Gastrocnemius medialis (tissue), 4 donors: ENCODE measurements at regions not wholly inside any gene's neighbourhood (a gene's known extent, or its start where the extent isn't known, plus 50 kb on each side); places are given as distances from the start of the nearest gene placed in this dataset.
"Not testable (repeated sequence)": the region's sequence is repeated elsewhere in the genome, so short reads cannot be mapped to it uniquely, and the experiment has no call there.

ENCODE experiments used
- POLR2A ChIP-seq, 2 donors: fragments of 450-650 bp; IDR thresholded peaks; one replicate each; pipeline ENCODE4 v1.6.1; 2017; ENCODE audit warnings: antibody characterized with exemption in 2 of 2, mild to moderate bottlenecking in 2 of 2, moderate library complexity in 2 of 2
- TF ChIP-seq, protein P1 (sequence below), 5 experiments: fragments of 450-650 bp in 3 of 5; fragments of 200-600 bp in 2 of 5; sonication (generic) in 2 of 5; IDR thresholded peaks in 4 of 5; conservative IDR thresholded peaks in 1 of 5; 1 replicate in 4 of 5; 2 replicates in 1 of 5; pipeline ENCODE4 v1.5.1; 2016 to 2019; ENCODE audit warnings: antibody characterized with exemption in 5 of 5, mild to moderate bottlenecking in 3 of 5, moderate library complexity in 3 of 5

- TF ChIP-seq, protein P1, sequence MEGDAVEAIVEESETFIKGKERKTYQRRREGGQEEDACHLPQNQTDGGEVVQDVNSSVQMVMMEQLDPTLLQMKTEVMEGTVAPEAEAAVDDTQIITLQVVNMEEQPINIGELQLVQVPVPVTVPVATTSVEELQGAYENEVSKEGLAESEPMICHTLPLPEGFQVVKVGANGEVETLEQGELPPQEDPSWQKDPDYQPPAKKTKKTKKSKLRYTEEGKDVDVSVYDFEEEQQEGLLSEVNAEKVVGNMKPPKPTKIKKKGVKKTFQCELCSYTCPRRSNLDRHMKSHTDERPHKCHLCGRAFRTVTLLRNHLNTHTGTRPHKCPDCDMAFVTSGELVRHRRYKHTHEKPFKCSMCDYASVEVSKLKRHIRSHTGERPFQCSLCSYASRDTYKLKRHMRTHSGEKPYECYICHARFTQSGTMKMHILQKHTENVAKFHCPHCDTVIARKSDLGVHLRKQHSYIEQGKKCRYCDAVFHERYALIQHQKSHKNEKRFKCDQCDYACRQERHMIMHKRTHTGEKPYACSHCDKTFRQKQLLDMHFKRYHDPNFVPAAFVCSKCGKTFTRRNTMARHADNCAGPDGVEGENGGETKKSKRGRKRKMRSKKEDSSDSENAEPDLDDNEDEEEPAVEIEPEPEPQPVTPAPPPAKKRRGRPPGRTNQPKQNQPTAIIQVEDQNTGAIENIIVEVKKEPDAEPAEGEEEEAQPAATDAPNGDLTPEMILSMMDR (IDR thresholded peaks at IDR 0.05 in 4 of 5, conservative IDR thresholded peaks at IDR 0.05 in 1 of 5): not testable (repeated sequence)
- TF ChIP-seq POLR2A (IDR thresholded peaks at IDR 0.05): not testable (repeated sequence)
These were observed 119.0 kb upstream of the ZNF521 start for GRCh38 chr18:25470756-25471524.
